ENCODE measurements at regions not wholly inside any gene's neighbourhood (a gene's known extent, or its start where the extent isn't known, plus 50 kb on each side); places are given as distances from the start of the nearest gene placed in this dataset.

DNA sequence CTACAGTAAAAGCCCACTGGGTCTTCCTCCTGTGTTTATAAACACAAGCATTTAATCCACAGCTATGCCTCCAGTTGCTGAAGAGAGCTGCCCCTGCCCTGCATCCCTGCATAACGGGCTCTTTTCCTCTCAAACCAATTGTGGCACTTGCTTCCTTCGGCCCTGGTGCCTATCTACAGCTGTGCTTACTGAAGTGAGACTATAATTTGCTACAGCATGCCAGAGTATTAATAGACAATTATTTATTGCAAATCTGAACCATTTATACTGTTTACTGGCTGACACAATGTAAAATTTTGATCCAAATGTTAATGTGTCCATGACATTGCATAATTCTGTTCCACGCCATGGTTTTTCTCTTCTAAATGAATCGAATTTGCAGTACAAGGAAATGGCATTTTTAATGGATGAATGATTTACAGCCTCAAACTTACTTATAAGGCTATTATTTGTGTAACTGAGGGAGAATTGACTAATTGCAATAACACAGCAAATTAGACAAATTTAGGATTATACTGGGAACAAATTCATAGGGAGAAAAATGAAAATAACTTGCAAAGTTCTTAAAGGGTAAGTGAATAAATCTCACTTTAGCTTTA lies 457.0 kb upstream of the HNRNPA3 start:
- no peak for TF ChIP-seq TEAD4 (IDR thresholded peaks at IDR 0.05)
- no peak for TF ChIP-seq NFIC (IDR thresholded peaks at IDR 0.05)
- TF ChIP-seq ZBTB7A (IDR thresholded peaks at IDR 0.05; ENCODE audit: low read depth), result no peak
- TF ChIP-seq FOXM1 (IDR thresholded peaks at IDR 0.05; ENCODE audit: borderline replicate concordance, low read depth), result no peak
- no peak for TF ChIP-seq EP300 (IDR thresholded peaks at IDR 0.05; ENCODE audit: borderline replicate concordance)
- TF ChIP-seq YY1 (IDR thresholded peaks at IDR 0.05; ENCODE audit: low read depth), result no peak
- TF ChIP-seq, protein P1, sequence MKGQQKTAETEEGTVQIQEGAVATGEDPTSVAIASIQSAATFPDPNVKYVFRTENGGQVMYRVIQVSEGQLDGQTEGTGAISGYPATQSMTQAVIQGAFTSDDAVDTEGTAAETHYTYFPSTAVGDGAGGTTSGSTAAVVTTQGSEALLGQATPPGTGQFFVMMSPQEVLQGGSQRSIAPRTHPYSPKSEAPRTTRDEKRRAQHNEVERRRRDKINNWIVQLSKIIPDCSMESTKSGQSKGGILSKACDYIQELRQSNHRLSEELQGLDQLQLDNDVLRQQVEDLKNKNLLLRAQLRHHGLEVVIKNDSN (IDR thresholded peaks at IDR 0.05), result no peak
- no peak for TF ChIP-seq RAD21 (IDR thresholded peaks at IDR 0.05; ENCODE audit: low read depth)
- TF ChIP-seq REST (IDR thresholded peaks at IDR 0.05; ENCODE audit: low read depth), result no peak
- no peak for TF ChIP-seq EGR1 (IDR thresholded peaks at IDR 0.05)
- TF ChIP-seq, protein P2, sequence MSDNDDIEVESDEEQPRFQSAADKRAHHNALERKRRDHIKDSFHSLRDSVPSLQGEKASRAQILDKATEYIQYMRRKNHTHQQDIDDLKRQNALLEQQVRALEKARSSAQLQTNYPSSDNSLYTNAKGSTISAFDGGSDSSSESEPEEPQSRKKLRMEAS (IDR thresholded peaks at IDR 0.05), result no peak
- no peak for TF ChIP-seq CEBPB (IDR thresholded peaks at IDR 0.05)
- no peak for TF ChIP-seq CREB1 (IDR thresholded peaks at IDR 0.05; ENCODE audit: low read depth)
- no peak for TF ChIP-seq TAF1 (IDR thresholded peaks at IDR 0.05; ENCODE audit: low read depth)

- TF ChIP-seq CEBPB (IDR thresholded peaks at IDR 0.05), result no peak
- TF ChIP-seq FOXM1 (IDR thresholded peaks at IDR 0.05; ENCODE audit: borderline replicate concordance, low read depth), result no peak
- TF ChIP-seq, protein P2 (IDR thresholded peaks at IDR 0.05), result no peak
- no peak for TF ChIP-seq EGR1 (IDR thresholded peaks at IDR 0.05)
- TF ChIP-seq REST (IDR thresholded peaks at IDR 0.05; ENCODE audit: low read depth), result no peak
- TF ChIP-seq TAF1 (IDR thresholded peaks at IDR 0.05; ENCODE audit: low read depth), result no peak
- no peak for TF ChIP-seq TEAD4 (IDR thresholded peaks at IDR 0.05)
- TF ChIP-seq, protein P1 (IDR thresholded peaks at IDR 0.05), result no peak
- no peak for TF ChIP-seq ZBTB7A (IDR thresholded peaks at IDR 0.05; ENCODE audit: low read depth)
- no peak for TF ChIP-seq TCF12 (IDR thresholded peaks at IDR 0.05; ENCODE audit: low read depth)
- no peak for TF ChIP-seq EP300 (IDR thresholded peaks at IDR 0.05; ENCODE audit: borderline replicate concordance)
- no peak for TF ChIP-seq NFIC (IDR thresholded peaks at IDR 0.05)
- TF ChIP-seq YY1 (IDR thresholded peaks at IDR 0.05; ENCODE audit: low read depth), result no peak
Observed at GRCh38 chr2:176758426-176758825, 454.2 kb upstream of the HNRNPA3 start.

DNA sequence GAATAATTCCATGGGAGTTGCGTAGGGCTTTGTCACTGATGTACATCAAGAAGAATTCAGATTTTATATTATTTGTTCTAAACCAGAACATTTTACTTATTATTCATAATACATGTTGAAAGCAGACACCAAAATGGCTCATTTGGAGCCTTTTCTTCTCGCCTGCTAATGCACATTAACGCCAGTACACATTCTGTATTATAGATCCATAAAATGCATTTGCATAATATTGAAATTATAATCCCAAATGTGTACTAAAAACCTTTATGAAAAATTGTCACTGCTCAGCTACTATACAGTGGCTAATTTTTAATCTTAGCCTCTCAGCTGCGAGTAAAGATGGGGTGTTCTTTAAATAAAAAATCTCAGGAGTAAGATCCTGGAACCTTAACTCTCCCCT lies 452.2 kb upstream of the HNRNPA3 start:
- TF ChIP-seq ZBTB7A (IDR thresholded peaks at IDR 0.05; ENCODE audit: low read depth) (no peak), TAF1 (IDR thresholded peaks at IDR 0.05; ENCODE audit: low read depth) (no peak), TEAD4 (IDR thresholded peaks at IDR 0.05) (no peak), CEBPB (IDR thresholded peaks at IDR 0.05) (no peak), REST (IDR thresholded peaks at IDR 0.05; ENCODE audit: low read depth) (no peak), YY1 (IDR thresholded peaks at IDR 0.05; ENCODE audit: low read depth) (no peak), FOXM1 (IDR thresholded peaks at IDR 0.05; ENCODE audit: borderline replicate concordance, low read depth) (no peak), TCF12 (IDR thresholded peaks at IDR 0.05; ENCODE audit: low read depth) (no peak)
- TF ChIP-seq, protein P1 (IDR thresholded peaks at IDR 0.05), result no peak
- TF ChIP-seq, protein P2 (IDR thresholded peaks at IDR 0.05), result no peak

DNA sequence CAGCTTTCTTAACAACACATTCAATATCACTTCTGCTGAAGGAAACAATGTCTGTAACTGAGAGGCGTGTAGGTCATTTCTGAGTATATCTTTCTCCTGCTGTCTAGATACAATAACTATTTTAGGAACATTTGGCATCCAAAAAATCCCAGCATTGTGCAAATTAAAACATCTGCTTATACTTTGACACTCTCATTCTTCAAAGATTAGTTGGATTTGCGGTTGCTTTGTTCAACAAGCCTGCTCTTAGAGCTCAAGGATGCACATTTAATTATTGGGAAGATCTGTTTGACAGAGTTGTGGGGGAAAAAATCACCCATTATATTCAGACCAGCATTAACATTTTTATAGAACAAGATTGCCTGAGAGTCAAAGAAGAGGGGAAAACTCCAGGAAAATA lies 449.5 kb upstream of the HNRNPA3 start:
- TF ChIP-seq REST (IDR thresholded peaks at IDR 0.05; ENCODE audit: low read depth) (no peak), TAF1 (IDR thresholded peaks at IDR 0.05; ENCODE audit: low read depth) (no peak), EGR1 (IDR thresholded peaks at IDR 0.05) (no peak), CEBPB (IDR thresholded peaks at IDR 0.05) (no peak), FOXM1 (IDR thresholded peaks at IDR 0.05; ENCODE audit: borderline replicate concordance, low read depth) (no peak), TCF12 (IDR thresholded peaks at IDR 0.05; ENCODE audit: low read depth) (no peak), TEAD4 (IDR thresholded peaks at IDR 0.05) (no peak), YY1 (IDR thresholded peaks at IDR 0.05; ENCODE audit: low read depth) (no peak), CREB1 (IDR thresholded peaks at IDR 0.05; ENCODE audit: low read depth) (no peak), EP300 (IDR thresholded peaks at IDR 0.05; ENCODE audit: borderline replicate concordance) (no peak), ZBTB7A (IDR thresholded peaks at IDR 0.05; ENCODE audit: low read depth) (no peak), RAD21 (IDR thresholded peaks at IDR 0.05; ENCODE audit: low read depth) (no peak)
- TF ChIP-seq, protein P2 (IDR thresholded peaks at IDR 0.05), result no peak
- TF ChIP-seq, protein P1 (IDR thresholded peaks at IDR 0.05), result no peak
